Liver (tissue), 7 donors: ENCODE measurements at regions not wholly inside any gene's neighbourhood (a gene's known extent, or its start where the extent isn't known, plus 50 kb on each side); places are given as distances from the start of the nearest gene placed in this dataset.
"Not testable (repeated sequence)": the region's sequence is repeated elsewhere in the genome, so short reads cannot be mapped to it uniquely, and the experiment has no call there.

Experiments used
- DNase-seq: peaks from one replicate; pipeline ENCODE4 v3.0.0-alpha.2; 2017; ENCODE audit warnings: low spot score
- H3K27ac ChIP-seq, 2 donors: one replicate each; pipeline ENCODE4 v1.7.0; 2013; ENCODE audit warnings: inconsistent platforms in 2 of 2, low read length in 2 of 2, control low read depth in 1 of 2, low read depth in 1 of 2, mild to moderate bottlenecking in 1 of 2
- H3K27me3 ChIP-seq, 4 donors: one replicate each; pipeline versions ENCODE4 v1.6.1 to v1.7.0; 2013; ENCODE audit warnings: low read length in 3 of 4, inconsistent platforms in 1 of 4, mild to moderate bottlenecking in 1 of 4, moderate library complexity in 1 of 4; ENCODE audit not compliant: control insufficient read depth in 4 of 4, insufficient read depth in 4 of 4
- H3K36me3 ChIP-seq, 4 donors: one replicate each; pipeline versions ENCODE4 v1.6.1 to v1.7.0; 2013; ENCODE audit warnings: low read length in 3 of 4, mild to moderate bottlenecking in 3 of 4, low read depth in 1 of 4, moderate library complexity in 1 of 4; ENCODE audit not compliant: control insufficient read depth in 4 of 4, insufficient read depth in 3 of 4
- H3K4me1 ChIP-seq, 4 donors: one replicate each; pipeline versions ENCODE4 v1.6.1 to v1.7.0; 2013; ENCODE audit warnings: low read length in 3 of 4, mild to moderate bottlenecking in 3 of 4, moderate library complexity in 1 of 4; ENCODE audit not compliant: control insufficient read depth in 4 of 4, insufficient read depth in 4 of 4
- H3K4me3 ChIP-seq, 3 donors: one replicate each; pipeline versions ENCODE4 v1.6.1 to v1.7.0; 2013; ENCODE audit warnings: low read length in 3 of 3, control low read depth in 1 of 3, low read depth in 1 of 3, mild to moderate bottlenecking in 1 of 3
- H3K9ac ChIP-seq, 2 donors: one replicate each; pipeline ENCODE4 v1.7.0; 2013; ENCODE audit warnings: low read length in 2 of 2, mild to moderate bottlenecking in 2 of 2, moderate library complexity in 2 of 2, control low read depth in 1 of 2, low read depth in 1 of 2
- H3K9me3 ChIP-seq, 4 donors: one replicate each; pipeline versions ENCODE4 v1.6.1 to v1.7.0; 2013; ENCODE audit warnings: low read length in 3 of 4; ENCODE audit not compliant: control insufficient read depth in 4 of 4
- EGR1 ChIP-seq, 2 donors: IDR thresholded peaks; 2 replicates each; pipeline ENCODE4 v1.6.1; 2016 to 2018; ENCODE audit warnings: antibody characterized with exemption in 2 of 2, low read depth in 2 of 2
- HNF4A ChIP-seq, 2 donors: conservative IDR thresholded peaks; 2 replicates each; pipeline ENCODE4 v1.6.1; 2016; ENCODE audit warnings: antibody characterized with exemption in 2 of 2, mild to moderate bottlenecking in 2 of 2
- NR2F2 ChIP-seq: IDR thresholded peaks from 2 replicates; pipeline ENCODE4 v1.6.1; 2016; ENCODE audit warnings: antibody characterized with exemption
- RAD21 ChIP-seq, 2 donors: IDR thresholded peaks; 2 replicates each; pipeline ENCODE4 v1.6.1; 2016; ENCODE audit warnings: antibody characterized with exemption in 2 of 2, mild to moderate bottlenecking in 2 of 2
- SP1 ChIP-seq: IDR thresholded peaks from 2 replicates; pipeline ENCODE4 v1.6.1; 2018; ENCODE audit warnings: antibody characterized with exemption, mild to moderate bottlenecking
- ZBTB33 ChIP-seq: IDR thresholded peaks from 2 replicates; pipeline ENCODE4 v1.6.1; 2016; ENCODE audit warnings: antibody characterized with exemption
- WGBS: extraction: QIAGEN DNeasy Blood & Tissue Kit; methylation state at CpG from one replicate; pipeline ENCODE4 v1.1.7; 2013; 5-methylcytosine and 5-hydroxymethylcytosine counted together
- TF ChIP-seq, protein P1 (sequence below): IDR thresholded peaks from 2 replicates; pipeline ENCODE4 v1.6.1; 2016; ENCODE audit warnings: antibody characterized with exemption
- donor health status: healthy.
- donor health status: healthy.
- donor health status: healthy.
- donor health status: healthy.

GRCh38 chr16:29139261-29139802 is 154.5 kb downstream of the LAT start:
- H3K27me3 ChIP-seq, result no peaks in the 10 kb centered on the region
- no peak overlapping the region for H3K9ac ChIP-seq
- no peak overlapping the region for H3K4me3 ChIP-seq
- WGBS, result 95% methylated on average over 17 of the region's 17 CpGs
- DNase-seq, result no peak
- no peaks in the 10 kb centered on the region for H3K9me3 ChIP-seq
- H3K27ac ChIP-seq, result no peak overlapping the region
- H3K36me3 ChIP-seq, result no peaks in the 10 kb centered on the region
- H3K4me1 ChIP-seq, result no peaks in the 10 kb centered on the region
- TF ChIP-seq ZBTB33 (no peak), NR2F2 (no peak), RAD21 (IDR thresholded peaks at IDR 0.05) (no peak), EGR1 (IDR thresholded peaks at IDR 0.05; ENCODE audit: low read depth in 2 of 2) (no peak), HNF4A (conservative IDR thresholded peaks at IDR 0.05) (no peak), SP1 (no peak)
- TF ChIP-seq, protein P1, sequence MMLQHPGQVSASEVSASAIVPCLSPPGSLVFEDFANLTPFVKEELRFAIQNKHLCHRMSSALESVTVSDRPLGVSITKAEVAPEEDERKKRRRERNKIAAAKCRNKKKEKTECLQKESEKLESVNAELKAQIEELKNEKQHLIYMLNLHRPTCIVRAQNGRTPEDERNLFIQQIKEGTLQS, result no peak

DNA sequence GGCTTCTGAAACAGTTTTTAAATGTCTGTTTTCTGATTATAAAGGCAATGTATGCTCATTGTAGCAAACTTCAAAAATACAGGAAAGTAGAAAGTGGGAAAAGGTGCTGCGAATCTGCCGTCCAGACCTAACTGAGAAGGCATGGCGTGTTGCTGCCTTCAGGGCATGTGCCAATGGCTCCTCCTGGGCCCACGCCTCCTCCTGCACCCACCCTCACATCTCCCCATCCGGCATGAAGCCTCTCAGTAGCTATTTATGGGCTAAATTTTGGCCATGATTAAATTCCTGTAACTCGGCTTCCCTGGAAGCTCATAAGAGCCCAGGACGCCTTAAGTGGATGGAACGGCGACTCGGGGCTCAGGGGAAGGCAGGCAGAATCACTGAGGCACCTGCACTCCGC is 153.8 kb downstream of the LAT start:
- 96% methylated on average over 11 of the region's 11 CpGs for WGBS
- not testable (repeated sequence) for H3K9ac ChIP-seq, H3K9me3 ChIP-seq, H3K27ac ChIP-seq, H3K4me1 ChIP-seq, H3K36me3 ChIP-seq, H3K4me3 ChIP-seq, DNase-seq, H3K27me3 ChIP-seq

DNA sequence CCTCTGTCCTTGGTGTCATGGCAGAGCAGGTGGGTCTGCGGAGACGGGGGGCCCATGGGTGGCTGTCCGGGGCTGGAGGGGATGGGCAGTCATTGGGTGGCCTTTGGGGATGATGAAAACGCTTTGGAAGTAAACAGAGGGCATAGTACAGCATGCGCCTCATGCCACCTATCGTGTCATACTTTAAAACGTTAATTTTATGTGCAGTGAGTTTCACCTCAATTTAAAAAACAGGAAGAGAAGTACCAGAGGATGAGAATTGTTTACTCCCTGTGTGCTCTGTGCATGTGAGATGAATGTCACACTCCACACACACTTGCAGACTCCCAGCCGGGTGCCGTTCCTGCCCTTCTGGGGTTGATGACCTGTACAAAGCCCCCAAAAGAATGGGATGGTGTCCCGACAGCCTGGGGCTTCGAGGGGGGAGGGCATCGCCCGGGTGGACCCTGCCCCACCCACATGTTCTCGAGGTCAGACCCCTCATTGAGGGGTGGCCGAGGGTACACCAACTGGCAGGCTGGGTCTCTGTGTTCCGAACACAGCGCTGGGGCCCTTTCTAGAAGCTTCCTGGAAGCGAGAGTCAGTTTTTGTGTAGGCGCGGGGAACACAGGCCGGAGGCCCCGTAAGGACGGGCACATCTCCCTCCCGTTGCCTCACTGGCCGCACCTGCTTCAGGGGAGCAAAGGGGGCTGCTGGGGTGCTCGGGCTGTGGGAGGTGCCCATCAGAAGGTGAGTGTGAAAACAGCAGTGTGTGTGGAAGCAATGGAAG is 153.2 kb downstream of the LAT start:
- 89% methylated on average over 26 of the region's 26 CpGs for WGBS
- not testable (repeated sequence) for H3K27me3 ChIP-seq, H3K27ac ChIP-seq, H3K4me1 ChIP-seq, H3K4me3 ChIP-seq, H3K9me3 ChIP-seq, H3K36me3 ChIP-seq, DNase-seq, H3K9ac ChIP-seq

GRCh38 chr16:29137461-29137860 is 152.6 kb downstream of the LAT start:
- not testable (repeated sequence) for H3K4me1 ChIP-seq

GRCh38 chr16:29136916-29137315 is 152.1 kb downstream of the LAT start:
- H3K27ac ChIP-seq, H3K4me3 ChIP-seq: not testable (repeated sequence)
- WGBS, result 94% methylated on average over 8 of the region's 8 CpGs

More at GRCh38 chr16:29137461-29137860, 152.6 kb downstream of the LAT start:
- not testable (repeated sequence) for H3K27me3 ChIP-seq, DNase-seq, H3K27ac ChIP-seq, H3K9ac ChIP-seq, H3K4me3 ChIP-seq, H3K36me3 ChIP-seq, H3K9me3 ChIP-seq
- 94% methylated on average over 7 of the region's 7 CpGs for WGBS

DNA sequence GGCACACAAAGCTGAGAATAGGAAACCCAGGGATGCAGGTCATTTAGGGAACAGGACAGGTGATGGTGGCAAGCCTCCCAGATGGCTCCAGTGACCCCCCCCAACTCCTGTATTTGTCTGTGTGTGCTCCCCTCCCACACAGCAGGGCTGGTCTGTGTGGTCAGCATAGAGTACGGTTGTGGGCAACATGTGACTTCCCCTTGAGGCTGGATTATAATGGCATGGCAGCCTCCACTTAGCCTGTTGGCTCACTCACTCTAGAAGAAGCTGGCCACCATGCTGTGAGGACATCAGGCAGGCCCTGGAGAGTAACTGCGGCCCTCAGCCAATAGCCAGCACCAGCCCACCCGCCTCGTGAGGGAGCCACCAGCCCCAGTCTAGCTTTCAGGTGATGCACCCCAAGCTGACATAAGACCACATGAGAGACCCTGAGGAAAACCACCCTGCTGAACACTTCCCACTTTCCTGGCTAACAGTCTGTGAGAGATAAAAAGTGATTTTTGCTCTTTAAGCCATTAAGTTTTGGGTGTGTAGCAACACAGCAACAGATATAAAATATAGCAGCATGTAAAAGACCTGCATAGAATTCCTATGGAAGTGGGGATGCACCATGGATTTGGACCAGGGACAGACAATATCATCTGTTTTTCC is 151.3 kb downstream of the LAT start:
- 98% methylated on average over 4 of the region's 4 CpGs for WGBS
- peaks cover 0 to 13% (median 5%) of the 10 kb centered on the region in 4 donors for H3K4me1 ChIP-seq
- H3K9ac ChIP-seq, H3K9me3 ChIP-seq, H3K27me3 ChIP-seq, H3K4me3 ChIP-seq, H3K36me3 ChIP-seq, DNase-seq, H3K27ac ChIP-seq: not testable (repeated sequence)

More at GRCh38 chr16:29136916-29137315, 152.1 kb downstream of the LAT start:
- not testable (repeated sequence) for H3K27me3 ChIP-seq, H3K4me1 ChIP-seq, DNase-seq, H3K9me3 ChIP-seq, H3K9ac ChIP-seq, H3K36me3 ChIP-seq
